ENCODE measurements at regions not wholly inside any gene's neighbourhood (a gene's known extent, or its start where the extent isn't known, plus 50 kb on each side); places are given as distances from the start of the nearest gene placed in this dataset.

DNA sequence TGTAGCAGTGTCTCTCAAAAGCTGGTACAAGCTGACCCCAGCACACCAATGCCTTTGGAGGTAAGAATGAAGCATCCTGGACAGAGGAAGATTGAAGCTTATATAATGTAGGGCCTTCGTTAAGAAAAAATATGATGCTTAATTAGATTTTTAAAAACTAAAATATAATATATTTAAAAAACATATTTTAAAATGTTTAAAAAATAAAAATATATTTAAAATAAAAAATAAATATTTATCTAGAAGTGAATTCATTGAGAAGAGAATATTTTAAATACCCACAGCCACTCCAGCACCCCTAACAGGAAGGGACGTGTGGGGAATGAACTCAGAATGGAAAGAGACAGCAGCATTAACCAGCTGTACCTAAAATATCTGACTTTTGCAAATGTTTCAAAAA lies 65.1 kb upstream of the DDX53 start:
- no peak for TF ChIP-seq EZH2phosphoT487 (IDR thresholded peaks at IDR 0.05; ENCODE audit: low read length)
- no peak for TF ChIP-seq EZH2 (optimal IDR thresholded peaks at IDR 0.05; ENCODE audit: low read depth, low read length)
- TF ChIP-seq, protein P1, sequence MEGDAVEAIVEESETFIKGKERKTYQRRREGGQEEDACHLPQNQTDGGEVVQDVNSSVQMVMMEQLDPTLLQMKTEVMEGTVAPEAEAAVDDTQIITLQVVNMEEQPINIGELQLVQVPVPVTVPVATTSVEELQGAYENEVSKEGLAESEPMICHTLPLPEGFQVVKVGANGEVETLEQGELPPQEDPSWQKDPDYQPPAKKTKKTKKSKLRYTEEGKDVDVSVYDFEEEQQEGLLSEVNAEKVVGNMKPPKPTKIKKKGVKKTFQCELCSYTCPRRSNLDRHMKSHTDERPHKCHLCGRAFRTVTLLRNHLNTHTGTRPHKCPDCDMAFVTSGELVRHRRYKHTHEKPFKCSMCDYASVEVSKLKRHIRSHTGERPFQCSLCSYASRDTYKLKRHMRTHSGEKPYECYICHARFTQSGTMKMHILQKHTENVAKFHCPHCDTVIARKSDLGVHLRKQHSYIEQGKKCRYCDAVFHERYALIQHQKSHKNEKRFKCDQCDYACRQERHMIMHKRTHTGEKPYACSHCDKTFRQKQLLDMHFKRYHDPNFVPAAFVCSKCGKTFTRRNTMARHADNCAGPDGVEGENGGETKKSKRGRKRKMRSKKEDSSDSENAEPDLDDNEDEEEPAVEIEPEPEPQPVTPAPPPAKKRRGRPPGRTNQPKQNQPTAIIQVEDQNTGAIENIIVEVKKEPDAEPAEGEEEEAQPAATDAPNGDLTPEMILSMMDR (IDR thresholded peaks at IDR 0.05; ENCODE audit: low read length): no peak
- no peaks in the 10 kb centered on the region for H3K9me3 ChIP-seq (replicated peaks; ENCODE audit: insufficient read depth, low read length)
- H3K27ac ChIP-seq (ENCODE audit: low read length): no peak overlapping the region
- no peak overlapping the region for H3K4me3 ChIP-seq (ENCODE audit: low read length)
- no peaks in the 10 kb centered on the region for H3K79me2 ChIP-seq (ENCODE audit: low read length)
- H3F3A ChIP-seq (ENCODE audit: insufficient read depth, low read length): no peaks in the 10 kb centered on the region
- no peak overlapping the region for H3K9ac ChIP-seq (ENCODE audit: low read length)
- DNase-seq: no peak
- no peaks in the 10 kb centered on the region for H3K9me2 ChIP-seq (replicated peaks; ENCODE audit: insufficient read depth, low read length)
- H3K27me3 ChIP-seq (replicated peaks; ENCODE audit: insufficient read depth, low read length): no peaks in the 10 kb centered on the region
- no peak overlapping the region for H3K4me2 ChIP-seq (ENCODE audit: low read depth, low read length)
- H3K36me3 ChIP-seq (replicated peaks; ENCODE audit: insufficient read depth, low read length): no peaks in the 10 kb centered on the region
- H2AFZ ChIP-seq (ENCODE audit: low read length): no peak overlapping the region
- H3K4me1 ChIP-seq (ENCODE audit: low read length): no peaks in the 10 kb centered on the region
- no peaks in the 10 kb centered on the region for H4K20me1 ChIP-seq (ENCODE audit: insufficient read depth, low read length)

DNA sequence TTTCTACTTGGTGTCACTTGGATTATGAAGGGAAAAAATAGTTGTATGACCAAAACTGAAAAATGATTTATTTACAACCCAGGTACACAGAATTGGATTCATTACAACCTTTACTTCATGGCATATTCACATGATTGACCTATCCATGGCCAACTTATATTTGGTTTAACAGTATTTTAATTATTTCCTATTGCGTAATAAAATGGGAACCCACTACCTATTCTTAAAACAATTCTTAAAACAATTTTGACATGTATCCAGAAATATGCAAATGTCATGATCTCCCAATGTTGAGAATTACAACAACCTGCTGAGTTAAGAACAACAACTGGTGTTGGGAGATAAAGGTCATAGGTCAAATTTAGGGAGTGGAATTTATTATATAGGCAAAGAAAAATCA lies 54.8 kb upstream of the DDX53 start:
- no peaks in the 10 kb centered on the region for H3K4me1 ChIP-seq (ENCODE audit: low read length)
- H3K79me2 ChIP-seq (ENCODE audit: low read length): no peaks in the 10 kb centered on the region
- no peaks in the 10 kb centered on the region for H3K9me2 ChIP-seq (replicated peaks; ENCODE audit: insufficient read depth, low read length)
- H3K9ac ChIP-seq (ENCODE audit: low read length): no peak overlapping the region
- DNase-seq: no peak
- H3F3A ChIP-seq (ENCODE audit: insufficient read depth, low read length): no peaks in the 10 kb centered on the region
- no peaks in the 10 kb centered on the region for H3K36me3 ChIP-seq (replicated peaks; ENCODE audit: insufficient read depth, low read length)
- H3K4me3 ChIP-seq (ENCODE audit: low read length): no peak overlapping the region
- no peaks in the 10 kb centered on the region for H3K9me3 ChIP-seq (replicated peaks; ENCODE audit: insufficient read depth, low read length)
- no peak overlapping the region for H3K4me2 ChIP-seq (ENCODE audit: low read depth, low read length)
- H4K20me1 ChIP-seq (ENCODE audit: insufficient read depth, low read length): no peaks in the 10 kb centered on the region
- H2AFZ ChIP-seq (ENCODE audit: low read length): no peak overlapping the region
- no peaks in the 10 kb centered on the region for H3K27me3 ChIP-seq (replicated peaks; ENCODE audit: insufficient read depth, low read length)
- TF ChIP-seq EZH2 (optimal IDR thresholded peaks at IDR 0.05; ENCODE audit: low read depth, low read length) (no peak), EZH2phosphoT487 (IDR thresholded peaks at IDR 0.05; ENCODE audit: low read length) (no peak)
- TF ChIP-seq, protein P1 (IDR thresholded peaks at IDR 0.05; ENCODE audit: low read length): no peak
- H3K27ac ChIP-seq (ENCODE audit: low read length): no peak overlapping the region

Measured in MM.1S (cell line).